NB4 (cell line): ENCODE measurements at regions not wholly inside any gene's neighbourhood (a gene's known extent, or its start where the extent isn't known, plus 50 kb on each side); places are given as distances from the start of the nearest gene placed in this dataset.

Source experiments
- DNase-seq: peaks from one replicate; pipeline ENCODE4 v3.0.0; 2010; ENCODE audit warnings: low read depth
- H3K4me3 ChIP-seq: one replicate; pipeline ENCODE4 v1.5.1; 2011; ENCODE audit warnings: mild to moderate bottlenecking, low read depth, low read length, moderate library complexity
- MYC ChIP-seq: IDR thresholded peaks from 2 replicates; pipeline ENCODE4 v1.6.1; 2011; ENCODE audit warnings: low read depth, low read length
- POLR2A ChIP-seq: IDR thresholded peaks from 2 replicates; pipeline ENCODE4 v1.6.1; 2011; ENCODE audit warnings: mild to moderate bottlenecking; ENCODE audit not compliant: insufficient read length; ENCODE audit errors: extremely low read depth
- TF ChIP-seq, protein P1 (sequence below): IDR thresholded peaks from one replicate; pipeline ENCODE4 v1.5.1; 2012; ENCODE audit warnings: low read depth, low read length
- TF ChIP-seq, protein P2 (sequence below): IDR thresholded peaks from 2 replicates; pipeline ENCODE4 v1.6.1; 2011; ENCODE audit warnings: low read depth, low read length

DNA sequence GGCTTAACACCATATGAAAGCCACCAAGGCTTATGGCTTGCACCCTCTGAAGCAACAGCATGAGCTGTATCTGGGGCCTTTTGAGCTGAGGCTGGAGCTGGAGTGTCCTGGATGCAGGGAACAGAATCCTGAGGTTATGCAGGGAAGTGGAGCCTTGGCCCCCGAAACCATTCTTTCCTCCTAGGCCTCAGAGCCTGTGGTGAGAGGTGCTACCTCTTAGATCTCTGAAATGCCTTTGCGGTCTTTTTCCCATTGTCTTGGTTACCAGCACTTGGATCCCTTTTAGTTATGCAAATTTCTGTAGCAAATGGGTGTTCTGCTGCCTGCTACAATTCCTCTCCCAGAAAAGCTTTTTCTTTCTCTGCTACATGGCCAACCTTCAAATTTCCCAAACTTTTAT is 72.7 kb upstream of the CLPB start:
- H3K4me3 ChIP-seq = no peak overlapping the region
- DNase-seq = no peak
- TF ChIP-seq, protein P1, sequence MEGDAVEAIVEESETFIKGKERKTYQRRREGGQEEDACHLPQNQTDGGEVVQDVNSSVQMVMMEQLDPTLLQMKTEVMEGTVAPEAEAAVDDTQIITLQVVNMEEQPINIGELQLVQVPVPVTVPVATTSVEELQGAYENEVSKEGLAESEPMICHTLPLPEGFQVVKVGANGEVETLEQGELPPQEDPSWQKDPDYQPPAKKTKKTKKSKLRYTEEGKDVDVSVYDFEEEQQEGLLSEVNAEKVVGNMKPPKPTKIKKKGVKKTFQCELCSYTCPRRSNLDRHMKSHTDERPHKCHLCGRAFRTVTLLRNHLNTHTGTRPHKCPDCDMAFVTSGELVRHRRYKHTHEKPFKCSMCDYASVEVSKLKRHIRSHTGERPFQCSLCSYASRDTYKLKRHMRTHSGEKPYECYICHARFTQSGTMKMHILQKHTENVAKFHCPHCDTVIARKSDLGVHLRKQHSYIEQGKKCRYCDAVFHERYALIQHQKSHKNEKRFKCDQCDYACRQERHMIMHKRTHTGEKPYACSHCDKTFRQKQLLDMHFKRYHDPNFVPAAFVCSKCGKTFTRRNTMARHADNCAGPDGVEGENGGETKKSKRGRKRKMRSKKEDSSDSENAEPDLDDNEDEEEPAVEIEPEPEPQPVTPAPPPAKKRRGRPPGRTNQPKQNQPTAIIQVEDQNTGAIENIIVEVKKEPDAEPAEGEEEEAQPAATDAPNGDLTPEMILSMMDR = no peak
- no peak for TF ChIP-seq POLR2A
- no peak for TF ChIP-seq MYC
- TF ChIP-seq, protein P2, sequence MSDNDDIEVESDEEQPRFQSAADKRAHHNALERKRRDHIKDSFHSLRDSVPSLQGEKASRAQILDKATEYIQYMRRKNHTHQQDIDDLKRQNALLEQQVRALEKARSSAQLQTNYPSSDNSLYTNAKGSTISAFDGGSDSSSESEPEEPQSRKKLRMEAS = no peak

DNA sequence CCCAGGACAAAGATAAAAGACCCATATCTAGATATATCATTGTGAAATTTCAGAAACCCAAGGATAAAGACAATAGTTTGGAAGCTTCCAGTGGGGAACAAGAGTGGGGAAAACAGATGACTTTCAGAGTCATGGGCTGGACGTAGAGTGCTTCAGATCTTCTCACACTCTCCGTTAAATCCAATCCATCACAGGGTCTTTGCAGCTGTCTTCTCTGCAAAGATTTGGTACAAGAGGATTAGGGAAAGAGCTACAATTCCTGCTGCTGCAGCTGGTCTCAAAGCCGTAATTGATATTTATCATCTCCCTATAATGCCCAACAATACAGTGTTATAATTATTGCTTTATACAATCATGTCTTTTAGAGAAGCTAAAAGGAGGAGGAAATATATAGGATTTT is 63.4 kb upstream of the CLPB start:
- H3K4me3 ChIP-seq = no peak overlapping the region
- no peak for DNase-seq
- TF ChIP-seq MYC = no peak
- TF ChIP-seq, protein P1 = no peak
- TF ChIP-seq, protein P2 = no peak
- TF ChIP-seq POLR2A = no peak

DNA sequence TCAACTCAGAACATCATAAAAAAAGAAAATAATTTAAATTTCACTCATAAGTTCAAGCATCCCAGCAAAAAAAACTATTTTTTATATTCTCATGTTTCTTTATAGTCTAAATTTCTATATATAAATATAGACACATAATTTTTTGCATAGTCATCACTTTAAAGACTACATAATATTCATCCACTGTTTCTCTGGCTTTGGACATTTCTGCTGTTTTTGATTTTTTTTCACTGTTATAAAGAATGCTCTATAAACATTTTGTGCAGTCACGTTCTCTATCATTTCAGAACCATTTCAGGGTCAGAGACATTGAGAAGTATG is 59.7 kb upstream of the CLPB start:
- TF ChIP-seq MYC = no peak
- TF ChIP-seq, protein P2 = no peak
- TF ChIP-seq, protein P1 = no peak
- TF ChIP-seq POLR2A = no peak
- H3K4me3 ChIP-seq = no peak overlapping the region
- no peak for DNase-seq

DNA sequence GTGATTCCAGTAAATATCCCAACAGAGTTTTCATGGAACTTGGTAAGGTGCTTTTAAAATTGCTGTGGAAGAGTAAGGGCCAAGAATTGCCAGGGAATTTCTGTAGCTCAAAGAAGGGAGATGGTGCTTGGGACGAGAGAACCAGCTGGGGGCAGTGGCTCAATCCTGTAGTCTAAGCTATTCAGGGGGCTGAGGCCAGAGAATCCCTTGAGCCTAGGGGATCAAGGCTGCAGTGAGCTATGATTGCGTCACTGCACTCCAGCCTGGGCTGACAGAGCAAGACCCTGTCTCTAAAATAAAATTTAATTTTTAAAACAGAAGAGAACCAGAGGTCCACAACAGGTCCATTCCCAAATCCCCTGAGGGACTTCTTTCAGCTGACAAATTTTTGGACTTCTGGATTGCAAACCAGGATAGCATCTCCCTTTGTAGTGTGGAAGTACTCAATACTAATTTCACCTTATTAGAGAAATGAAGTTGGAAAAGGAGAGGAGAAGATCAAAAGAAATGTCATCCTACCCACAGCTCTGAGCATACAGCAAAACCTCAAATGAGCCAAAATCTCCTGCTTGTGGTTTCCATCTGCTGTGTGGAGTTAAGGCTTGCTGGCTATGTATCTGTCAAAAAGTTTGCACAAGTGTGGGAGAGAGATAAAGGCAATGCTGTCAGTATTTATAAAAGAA is 59.2 kb upstream of the CLPB start:
- no peak overlapping the region for H3K4me3 ChIP-seq
- peak; percentile 38 for DNase-seq
- TF ChIP-seq POLR2A = no peak
- TF ChIP-seq, protein P1 = no peak
- TF ChIP-seq MYC = no peak

DNA sequence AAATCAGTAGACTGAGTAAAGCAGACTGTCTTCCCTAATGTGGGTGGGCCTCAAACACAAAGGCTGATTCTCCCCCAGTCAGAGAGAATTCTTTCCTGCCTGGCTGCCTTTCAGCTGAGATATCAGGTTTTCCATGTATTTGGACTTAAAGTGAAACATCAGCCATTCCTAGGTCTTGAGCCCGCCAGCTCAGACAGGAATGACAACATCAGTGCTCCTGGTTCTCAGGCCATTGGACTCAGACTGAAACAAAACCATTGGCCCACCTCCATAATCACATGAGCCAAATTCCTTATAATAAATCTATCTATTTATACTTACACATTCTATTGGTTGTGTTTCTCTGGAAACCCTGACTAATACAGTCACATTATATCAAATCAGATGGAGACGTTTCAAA is 56.7 kb upstream of the CLPB start:
- TF ChIP-seq MYC = no peak
- DNase-seq = no peak
- H3K4me3 ChIP-seq = no peak overlapping the region
